Transverse colon (tissue), 4 donors: ENCODE measurements at regions not wholly inside any gene's neighbourhood (a gene's known extent, or its start where the extent isn't known, plus 50 kb on each side); places are given as distances from the start of the nearest gene placed in this dataset.

Source experiments
- DNase-seq: peaks from one replicate; pipeline ENCODE4 v3.0.0-alpha.2; 2019
- H3K27ac ChIP-seq, 4 donors: fragments of 200-600 bp; sonication (generic); 2 replicates each; pipeline ENCODE4 v1.5.1; 2016 to 2018; ENCODE audit warnings: inconsistent platforms in 4 of 4
- H3K27me3 ChIP-seq: fragments of 200-600 bp; sonication (generic); 2 replicates; pipeline ENCODE4 v1.5.1; 2017; ENCODE audit warnings: inconsistent platforms
- H3K36me3 ChIP-seq, 4 donors: fragments of 200-600 bp; sonication (generic); 2 replicates each; pipeline ENCODE4 v1.5.1; 2017 to 2019; ENCODE audit warnings: inconsistent platforms in 4 of 4
- H3K4me1 ChIP-seq, 4 donors: fragments of 200-600 bp; sonication (generic); 2 replicates each; pipeline ENCODE4 v1.5.1; 2017 to 2020; ENCODE audit warnings: inconsistent platforms in 4 of 4
- H3K4me3 ChIP-seq, 4 donors: fragments of 200-600 bp; sonication (generic); 1 replicate in 1 of 4; 2 replicates in 3 of 4; pipeline versions ENCODE4 v1.5.1 to v1.6.1; 2017 to 2019; ENCODE audit warnings: inconsistent platforms in 4 of 4
- H3K9me3 ChIP-seq, 2 donors: fragments of 200-600 bp; sonication (generic); 2 replicates each; pipeline ENCODE4 v1.5.1; 2017 to 2019; ENCODE audit warnings: inconsistent platforms in 2 of 2
- EP300 ChIP-seq: sonication (generic); formaldehyde crosslinking; IDR thresholded peaks from one replicate; pipeline ENCODE4 v1.6.1; 2017; ENCODE audit warnings: antibody characterized with exemption, low read depth
- POLR2A ChIP-seq: fragments of 450-650 bp; IDR thresholded peaks from one replicate; pipeline ENCODE4 v1.6.1; 2016; ENCODE audit warnings: antibody characterized with exemption, mild to moderate bottlenecking, moderate library complexity
- POLR2AphosphoS5 ChIP-seq, 3 donors: sonication (generic); formaldehyde crosslinking; IDR thresholded peaks; one replicate each; pipeline ENCODE4 v1.6.1; 2016; ENCODE audit warnings: antibody characterized with exemption in 3 of 3
- WGBS, 2 donors: methylation state at CpG; one replicate each; pipeline ENCODE4 v1.1.5; 2018; ENCODE audit warnings: low coverage in 1 of 2; 5-methylcytosine and 5-hydroxymethylcytosine counted together
- in situ Hi-C, 4 donors: fragments of 200-750 bp; cut with MboI; loops; one replicate each; pipeline versions ENCODE4 v1.15.0 to v1.15.1; 2017; ENCODE audit warnings: low sequenced_read_pairs in 3 of 4, low pct_ligation_motif_present in 1 of 4, low pct_unique_long_range_greater_than_20kb in 1 of 4
- intact Hi-C: fragments of 100-400 bp; cut with DNase I; formaldehyde crosslinking; loops from one replicate; pipeline ENCODE4 v1.15.1; 2023; ENCODE audit warnings: low total_unique reads
- TF ChIP-seq, protein P1 (sequence below), 5 experiments: fragments of 200-600 bp in 3 of 5; fragments of 450-650 bp in 2 of 5; sonication (generic) in 3 of 5; IDR thresholded peaks; 1 replicate in 2 of 5; 2 replicates in 3 of 5; pipeline ENCODE4 v1.5.1; 2016 to 2017; ENCODE audit warnings: antibody characterized with exemption in 5 of 5, inconsistent platforms in 3 of 5, mild to moderate bottlenecking in 2 of 5, moderate library complexity in 1 of 5

DNA sequence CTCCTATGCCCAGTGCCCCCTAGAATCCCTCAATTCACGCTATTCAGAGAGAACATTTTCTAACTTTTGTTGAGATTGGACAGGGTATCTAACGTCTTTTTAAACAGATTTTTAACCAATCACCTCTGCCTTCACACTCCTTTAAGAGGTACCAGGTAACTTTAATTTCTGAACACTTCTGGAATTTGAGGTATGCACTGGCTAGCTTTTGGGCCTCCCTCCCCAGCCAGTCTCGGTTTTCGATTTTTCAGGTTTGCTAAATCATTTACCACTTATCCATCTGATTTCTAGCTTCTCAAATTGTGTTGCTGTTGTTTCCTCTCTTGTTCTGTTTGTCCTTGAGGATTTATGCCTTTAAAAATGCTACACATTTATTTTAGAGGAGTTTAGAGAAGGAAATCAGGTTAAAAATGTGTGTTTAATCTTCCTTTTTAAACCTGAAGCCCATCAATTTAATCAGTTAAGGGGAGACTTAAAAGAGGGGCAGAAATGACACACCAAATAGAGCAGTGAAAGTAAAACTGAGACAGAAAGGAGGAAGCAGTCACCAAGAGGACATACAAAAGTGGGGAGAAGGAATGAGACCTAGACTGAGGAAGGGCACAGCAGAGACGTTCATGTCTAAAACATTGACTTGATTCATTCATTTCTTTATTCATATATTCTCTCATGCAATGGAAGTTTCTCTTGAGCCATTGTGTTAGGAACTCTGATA is 139.6 kb upstream of the HTR2A start:
- Histone ChIP-seq H3K4me1 (no peaks in the 10 kb centered on the region), H3K27ac (no peak overlapping the region), H3K27me3 (no peaks in the 10 kb centered on the region), H3K36me3 (no peaks in the 10 kb centered on the region), H3K4me3 (no peak overlapping the region), H3K9me3 (no peaks in the 10 kb centered on the region)
- WGBS, 2 donors: 50 to 51% methylated on average over 4 to 5 of the region's 5 CpGs
- in situ Hi-C loops (no loop called here), intact Hi-C loops (no loop called here)
- TF ChIP-seq, protein P1, sequence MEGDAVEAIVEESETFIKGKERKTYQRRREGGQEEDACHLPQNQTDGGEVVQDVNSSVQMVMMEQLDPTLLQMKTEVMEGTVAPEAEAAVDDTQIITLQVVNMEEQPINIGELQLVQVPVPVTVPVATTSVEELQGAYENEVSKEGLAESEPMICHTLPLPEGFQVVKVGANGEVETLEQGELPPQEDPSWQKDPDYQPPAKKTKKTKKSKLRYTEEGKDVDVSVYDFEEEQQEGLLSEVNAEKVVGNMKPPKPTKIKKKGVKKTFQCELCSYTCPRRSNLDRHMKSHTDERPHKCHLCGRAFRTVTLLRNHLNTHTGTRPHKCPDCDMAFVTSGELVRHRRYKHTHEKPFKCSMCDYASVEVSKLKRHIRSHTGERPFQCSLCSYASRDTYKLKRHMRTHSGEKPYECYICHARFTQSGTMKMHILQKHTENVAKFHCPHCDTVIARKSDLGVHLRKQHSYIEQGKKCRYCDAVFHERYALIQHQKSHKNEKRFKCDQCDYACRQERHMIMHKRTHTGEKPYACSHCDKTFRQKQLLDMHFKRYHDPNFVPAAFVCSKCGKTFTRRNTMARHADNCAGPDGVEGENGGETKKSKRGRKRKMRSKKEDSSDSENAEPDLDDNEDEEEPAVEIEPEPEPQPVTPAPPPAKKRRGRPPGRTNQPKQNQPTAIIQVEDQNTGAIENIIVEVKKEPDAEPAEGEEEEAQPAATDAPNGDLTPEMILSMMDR (IDR thresholded peaks at IDR 0.05): no peak
- TF ChIP-seq EP300: no peak
- no peak for DNase-seq

DNA sequence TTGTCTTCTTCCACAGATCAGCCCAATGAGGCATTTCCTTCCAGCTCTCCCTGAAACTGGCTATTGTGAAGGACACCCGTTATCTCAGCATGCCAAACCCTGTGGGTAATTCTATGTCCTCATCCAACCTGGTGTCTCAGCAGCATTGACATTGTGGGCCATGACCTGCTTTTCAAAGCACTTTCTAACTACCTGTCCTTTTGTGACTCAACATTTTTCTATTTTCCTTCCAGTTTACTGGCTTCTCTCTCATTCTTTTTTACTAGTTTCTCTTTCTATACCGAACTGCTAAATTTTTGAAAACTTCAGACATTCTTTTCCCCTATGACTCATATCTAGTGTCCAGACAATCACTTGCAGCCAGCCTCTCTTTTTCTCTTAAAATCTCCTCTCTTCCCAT is 136.4 kb upstream of the HTR2A start:
- Histone ChIP-seq H3K27ac (no peak overlapping the region), H3K4me3 (no peak overlapping the region), H3K36me3 (no peaks in the 10 kb centered on the region), H3K9me3 (no peaks in the 10 kb centered on the region), H3K27me3 (no peaks in the 10 kb centered on the region), H3K4me1 (no peaks in the 10 kb centered on the region)
- in situ Hi-C loops: no loop called here
- DNase-seq: no peak
- intact Hi-C loops: no loop called here
- WGBS, 2 donors: 38 to 52% methylated on average over 1 to 2 of the region's 2 CpGs
- TF ChIP-seq POLR2A (no peak), EP300 (no peak), POLR2AphosphoS5 (IDR thresholded peaks at IDR 0.05) (no peak)
- TF ChIP-seq, protein P1 (IDR thresholded peaks at IDR 0.05): no peak

DNA sequence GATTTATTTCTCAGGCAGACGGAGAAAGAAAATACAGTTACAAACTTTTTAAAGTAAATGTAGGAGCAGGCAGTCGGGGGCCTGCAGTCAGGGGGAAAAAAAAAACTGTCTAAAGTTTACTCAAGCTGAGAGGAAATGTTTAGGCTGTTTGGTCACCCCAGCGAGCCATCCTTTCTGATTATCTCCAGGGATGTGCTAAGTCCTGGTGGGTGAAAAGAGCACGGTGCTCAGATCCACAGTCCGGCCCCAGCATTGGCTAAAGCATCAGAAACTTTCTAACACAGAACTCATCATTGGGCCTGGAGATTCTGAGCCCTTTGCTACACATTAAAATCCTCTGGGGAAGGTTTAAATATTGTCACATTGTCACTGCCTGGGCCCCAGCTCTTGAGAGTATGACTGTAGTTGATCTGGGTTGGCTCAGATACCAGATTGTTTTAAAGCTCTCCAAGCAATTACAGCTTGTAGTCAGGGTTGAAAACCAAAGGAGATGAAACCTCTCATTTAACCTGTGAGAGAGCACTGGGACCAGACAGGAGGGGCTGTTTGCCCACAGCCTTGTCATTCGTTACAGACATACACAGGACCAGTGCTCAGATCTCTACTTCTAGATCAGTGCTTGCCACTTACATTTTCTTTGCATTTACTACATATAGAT is 131.1 kb upstream of the HTR2A start:
- intact Hi-C loops (no loop called here), in situ Hi-C loops (no loop called here)
- Histone ChIP-seq H3K9me3 (no peaks in the 10 kb centered on the region), H3K36me3 (no peaks in the 10 kb centered on the region), H3K4me3 (no peak overlapping the region), H3K4me1 (no peaks in the 10 kb centered on the region), H3K27me3 (no peaks in the 10 kb centered on the region), H3K27ac (no peak overlapping the region)
- TF ChIP-seq EP300 (no peak), POLR2AphosphoS5 (IDR thresholded peaks at IDR 0.05) (no peak), POLR2A (no peak)
- TF ChIP-seq, protein P1 (IDR thresholded peaks at IDR 0.05): no peak
- DNase-seq: no peak
- WGBS, 2 donors: 43 to 55% methylated on average over 3 to 6 of the region's 6 CpGs

DNA sequence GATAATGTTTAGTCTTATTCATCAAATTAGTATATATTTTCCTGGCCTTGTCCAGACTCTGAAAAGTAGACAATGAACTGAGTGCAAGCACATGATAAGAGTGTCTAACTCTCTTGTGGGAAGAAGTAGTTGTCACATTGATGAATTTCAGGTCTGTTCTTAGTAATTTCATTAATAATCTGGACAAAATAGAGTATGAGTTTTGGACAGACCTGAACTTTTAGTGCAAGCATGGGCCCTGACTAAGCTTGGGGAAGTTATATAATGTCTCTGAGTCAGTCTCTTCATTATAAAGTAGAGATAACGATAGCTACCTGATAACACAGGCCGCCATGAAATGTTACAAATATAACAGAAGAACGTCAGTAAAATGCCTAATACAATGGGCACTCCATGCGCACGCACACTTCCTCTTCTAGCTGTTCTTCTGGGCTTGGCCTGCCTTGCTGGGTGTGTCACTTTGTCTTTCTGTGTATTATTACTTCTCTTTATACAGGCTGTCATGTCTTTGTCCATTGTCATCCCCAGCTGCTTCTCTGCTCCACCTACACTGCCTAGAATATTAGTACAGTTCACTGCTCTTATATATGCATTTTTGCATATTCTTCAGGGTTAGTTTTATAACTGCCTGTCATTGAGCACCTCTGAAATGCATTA is 129.1 kb upstream of the HTR2A start:
- Histone ChIP-seq H3K9me3 (no peaks in the 10 kb centered on the region), H3K36me3 (no peaks in the 10 kb centered on the region), H3K27ac (no peak overlapping the region), H3K4me3 (no peak overlapping the region), H3K27me3 (no peaks in the 10 kb centered on the region), H3K4me1 (no peaks in the 10 kb centered on the region)
- TF ChIP-seq EP300 (no peak), POLR2A (no peak), POLR2AphosphoS5 (IDR thresholded peaks at IDR 0.05) (no peak)
- TF ChIP-seq, protein P1 (IDR thresholded peaks at IDR 0.05): no peak
- in situ Hi-C loops (no loop called here), intact Hi-C loops (no loop called here)
- 57 to 65% methylated on average over 5 of the region's 5 CpGs for WGBS, 2 donors
- no peak for DNase-seq
